ENCODE measurements at regions not wholly inside any gene's neighbourhood (a gene's known extent, or its start where the extent isn't known, plus 50 kb on each side); places are given as distances from the start of the nearest gene placed in this dataset.

DNA sequence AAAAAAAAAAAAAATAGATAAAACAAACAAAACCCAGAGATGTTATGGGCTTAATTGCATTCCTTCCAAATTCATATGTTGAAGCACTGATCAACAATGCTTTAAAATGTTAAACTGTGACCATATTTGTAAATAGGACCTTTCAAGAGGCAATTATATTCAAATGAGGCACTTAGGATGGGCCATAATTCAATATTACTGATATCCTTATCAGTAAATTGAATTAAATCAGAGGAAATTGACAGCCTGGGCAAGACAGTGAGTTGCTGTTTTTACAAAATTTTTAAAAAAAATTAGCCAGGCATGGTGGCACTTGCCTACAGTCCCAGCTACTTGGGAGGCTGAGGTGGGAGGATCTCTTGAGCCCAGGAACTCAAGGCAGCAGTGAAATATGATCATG is 364.1 kb downstream of the GJA1 start:
- TF ChIP-seq POLR2A (IDR thresholded peaks at IDR 0.05) (no peak), POLR2AphosphoS5 (IDR thresholded peaks at IDR 0.05; ENCODE audit: insufficient read depth in 1 of 2, low read depth in 1 of 2) (no peak)
- TF ChIP-seq, protein P1, sequence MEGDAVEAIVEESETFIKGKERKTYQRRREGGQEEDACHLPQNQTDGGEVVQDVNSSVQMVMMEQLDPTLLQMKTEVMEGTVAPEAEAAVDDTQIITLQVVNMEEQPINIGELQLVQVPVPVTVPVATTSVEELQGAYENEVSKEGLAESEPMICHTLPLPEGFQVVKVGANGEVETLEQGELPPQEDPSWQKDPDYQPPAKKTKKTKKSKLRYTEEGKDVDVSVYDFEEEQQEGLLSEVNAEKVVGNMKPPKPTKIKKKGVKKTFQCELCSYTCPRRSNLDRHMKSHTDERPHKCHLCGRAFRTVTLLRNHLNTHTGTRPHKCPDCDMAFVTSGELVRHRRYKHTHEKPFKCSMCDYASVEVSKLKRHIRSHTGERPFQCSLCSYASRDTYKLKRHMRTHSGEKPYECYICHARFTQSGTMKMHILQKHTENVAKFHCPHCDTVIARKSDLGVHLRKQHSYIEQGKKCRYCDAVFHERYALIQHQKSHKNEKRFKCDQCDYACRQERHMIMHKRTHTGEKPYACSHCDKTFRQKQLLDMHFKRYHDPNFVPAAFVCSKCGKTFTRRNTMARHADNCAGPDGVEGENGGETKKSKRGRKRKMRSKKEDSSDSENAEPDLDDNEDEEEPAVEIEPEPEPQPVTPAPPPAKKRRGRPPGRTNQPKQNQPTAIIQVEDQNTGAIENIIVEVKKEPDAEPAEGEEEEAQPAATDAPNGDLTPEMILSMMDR (IDR thresholded peaks at IDR 0.05), result no peak
- Histone ChIP-seq H3K36me3 (no peaks in the 10 kb centered on the region), H3K27ac (no peak overlapping the region), H3K27me3 (no peaks in the 10 kb centered on the region), H3K9me3 (no peaks in the 10 kb centered on the region), H3K4me3 (no peak overlapping the region), H3K4me1 (no peaks in the 10 kb centered on the region)
- no peak for DNase-seq (ENCODE audit: extremely low spot score in 2 of 2)
- intact Hi-C loops (cut with DNase I), result no loop called here

DNA sequence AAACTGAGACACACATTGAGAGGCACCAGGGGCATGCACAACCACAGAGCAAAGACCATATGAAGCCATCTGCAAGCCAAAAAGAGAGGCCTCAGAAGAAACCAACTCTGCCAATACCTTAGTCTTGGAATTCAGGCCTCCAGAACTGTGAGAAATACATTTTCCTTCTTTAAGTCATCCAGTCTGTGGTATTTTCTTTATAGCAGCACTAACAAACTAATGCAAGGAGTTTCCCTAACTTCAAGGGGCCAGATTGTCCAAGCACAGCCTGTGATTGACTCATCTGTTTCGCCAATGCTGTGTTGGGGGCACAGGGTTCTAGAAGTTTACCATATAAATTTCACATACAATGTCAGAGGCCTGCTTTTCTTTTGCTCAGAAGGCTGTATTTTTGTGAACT is 364.6 kb downstream of the GJA1 start:
- no peak for DNase-seq (ENCODE audit: extremely low spot score in 2 of 2)
- H3K4me1 ChIP-seq, result no peaks in the 10 kb centered on the region
- no peak overlapping the region for H3K4me3 ChIP-seq
- no peaks in the 10 kb centered on the region for H3K9me3 ChIP-seq
- H3K36me3 ChIP-seq, result no peaks in the 10 kb centered on the region
- TF ChIP-seq, protein P1 (IDR thresholded peaks at IDR 0.05), result no peak
- TF ChIP-seq POLR2A (IDR thresholded peaks at IDR 0.05), result no peak
- TF ChIP-seq POLR2AphosphoS5 (IDR thresholded peaks at IDR 0.05; ENCODE audit: insufficient read depth in 1 of 2, low read depth in 1 of 2), result no peak
- no peaks in the 10 kb centered on the region for H3K27me3 ChIP-seq
- intact Hi-C loops (cut with DNase I), result no loop called here
- no peak overlapping the region for H3K27ac ChIP-seq

DNA sequence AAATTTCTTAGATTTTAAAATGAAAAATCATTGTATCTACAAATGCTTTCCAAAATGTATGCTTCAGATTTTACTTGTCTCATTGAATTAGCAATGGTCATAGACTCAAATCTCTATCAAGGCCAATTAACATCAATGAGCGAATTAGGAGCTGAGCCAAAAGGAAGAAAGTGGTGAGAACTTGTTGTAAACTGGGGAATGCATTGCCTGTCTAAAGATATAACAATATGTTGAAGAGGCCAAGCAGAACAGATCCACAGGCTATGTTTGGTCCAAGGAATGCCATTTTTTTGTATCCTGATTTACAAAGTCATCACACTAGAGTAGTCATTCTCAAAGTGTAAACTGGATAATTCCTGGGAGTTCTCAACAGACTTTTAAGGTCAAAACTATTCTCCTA is 370.7 kb downstream of the GJA1 start:
- Histone ChIP-seq H3K27me3 (no peaks in the 10 kb centered on the region), H3K27ac (no peak overlapping the region), H3K36me3 (no peaks in the 10 kb centered on the region), H3K4me3 (no peak overlapping the region), H3K4me1 (no peaks in the 10 kb centered on the region), H3K9me3 (no peaks in the 10 kb centered on the region)
- intact Hi-C loops (cut with DNase I), result no loop called here
- no peak for DNase-seq (ENCODE audit: extremely low spot score in 2 of 2)
- TF ChIP-seq POLR2AphosphoS5 (IDR thresholded peaks at IDR 0.05; ENCODE audit: insufficient read depth in 1 of 2, low read depth in 1 of 2) (no peak), POLR2A (IDR thresholded peaks at IDR 0.05) (no peak)
- TF ChIP-seq, protein P1 (IDR thresholded peaks at IDR 0.05), result no peak

DNA sequence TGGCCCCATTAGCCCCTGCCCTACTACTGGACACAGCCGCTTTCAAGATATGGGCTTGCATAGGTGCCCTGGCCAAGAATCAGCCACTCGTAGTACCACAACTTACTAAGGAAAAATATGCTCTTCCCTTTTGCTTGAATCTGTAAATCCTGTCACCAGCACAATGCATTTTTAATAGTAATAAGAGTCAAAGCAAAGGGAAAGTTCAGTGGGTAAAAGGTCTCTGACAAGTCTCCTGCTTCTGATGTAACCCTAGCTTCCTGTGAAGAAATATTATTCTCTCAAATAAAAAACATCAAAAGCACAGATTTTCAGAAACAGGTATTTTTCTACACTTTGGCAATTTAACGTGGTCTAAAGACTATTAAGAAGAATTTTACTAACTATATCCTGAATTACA is 373.8 kb downstream of the GJA1 start:
- Histone ChIP-seq H3K4me1 (no peaks in the 10 kb centered on the region), H3K27ac (no peak overlapping the region)

More for the DNA sequence above, 373.8 kb downstream of the GJA1 start:
- no peaks in the 10 kb centered on the region for H3K27me3 ChIP-seq
- intact Hi-C loops (cut with DNase I), result no loop called here
- no peak for DNase-seq (ENCODE audit: extremely low spot score in 2 of 2)
- H3K36me3 ChIP-seq, result no peaks in the 10 kb centered on the region
- TF ChIP-seq, protein P1 (IDR thresholded peaks at IDR 0.05), result no peak
- TF ChIP-seq POLR2A (IDR thresholded peaks at IDR 0.05) (no peak), POLR2AphosphoS5 (IDR thresholded peaks at IDR 0.05; ENCODE audit: insufficient read depth in 1 of 2, low read depth in 1 of 2) (no peak)
- H3K9me3 ChIP-seq, result no peaks in the 10 kb centered on the region
- no peak overlapping the region for H3K4me3 ChIP-seq

Data from vagina (tissue), 2 donors.